GM12878 (cell line): ENCODE measurements at regions not wholly inside any gene's neighbourhood (a gene's known extent, or its start where the extent isn't known, plus 50 kb on each side); places are given as distances from the start of the nearest gene placed in this dataset.

Experiments
- ATAC-seq: fragments of 200-7000 bp; cut with Tn5 transposase; 3 replicates; pipeline ENCODE4 v1.9.1; 2020; ENCODE audit warnings: mild to moderate bottlenecking, moderate library complexity
- BruUV-seq: library from RNA; stranded (reverse); fragments of 400-500 nt; replicated peaks from 2 replicates; lab custom pipeline; 2021; lab: Mats Ljungman, UMichigan
- CTCF ChIA-PET: fragments of 300-600 bp; sonication (Branson Sonifier 250); formaldehyde crosslinking; extraction: SDS; loops from one replicate; lab custom pipeline; 2021; ENCODE audit warnings: inconsistent platforms; lab: Yijun Ruan, JAX
- POLR2A ChIA-PET: fragments of 350-600 bp; formaldehyde crosslinking; extraction: SDS; loops from one replicate; lab custom pipeline; 2021; ENCODE audit warnings: inconsistent platforms; lab: Charles Lee
- RAD21 ChIA-PET: fragments of 300-600 bp; sonication (Branson Sonifier 250); formaldehyde crosslinking; loops from one replicate; lab custom pipeline; 2023; ENCODE audit warnings: antibody characterized with exemption; ENCODE audit not compliant: unreplicated experiment; lab: Charles Lee
- SMC1A ChIA-PET: fragments of 300-600 bp; sonication (Branson Sonifier 250); formaldehyde crosslinking; loops from one replicate; lab custom pipeline; 2023; ENCODE audit not compliant: unreplicated experiment, uncharacterized antibody; lab: Charles Lee
- DNase-seq: peaks from one replicate; pipeline ENCODE4 v3.0.0-alpha.2; 2011; ENCODE audit warnings: low read depth, low spot score
- FAIRE-seq: peaks from 3 replicates; lab custom pipeline; 2011; peaks lifted over from hg19 to GRCh38; lab: Jason Lieb, UNC
- H2AFZ ChIP-seq: 2 replicates; pipeline ENCODE4 v1.6.0; 2011; ENCODE audit warnings: low read depth, low read length, control low read depth; ENCODE audit not compliant: control insufficient read depth
- H3K27ac ChIP-seq: 2 replicates; pipeline ENCODE4 v1.5.1; 2011; ENCODE audit warnings: control low read depth; ENCODE audit not compliant: control insufficient read depth, insufficient read depth
- H3K27me3 ChIP-seq, 2 experiments: replicated peaks in 1 of 2; 2 replicates each; pipeline versions ENCODE4 v1.6.0 to v1.6.1; 2011; ENCODE audit warnings: low read length in 1 of 2; ENCODE audit not compliant: control insufficient read depth in 2 of 2, insufficient read depth in 2 of 2
- H3K36me3 ChIP-seq, 2 experiments: 2 replicates each; pipeline ENCODE4 v1.5.1; 2011; ENCODE audit warnings: low read length in 1 of 2; ENCODE audit not compliant: control insufficient read depth in 2 of 2, insufficient read depth in 2 of 2
- H3K4me1 ChIP-seq: 2 replicates; pipeline ENCODE4 v1.6.1; 2011; ENCODE audit warnings: mild to moderate bottlenecking, low read length, moderate library complexity, mixed read lengths; ENCODE audit not compliant: control insufficient read depth, insufficient read depth
- H3K4me2 ChIP-seq: 2 replicates; pipeline ENCODE4 v1.6.0; 2011; ENCODE audit warnings: control low read depth; ENCODE audit not compliant: control insufficient read depth, insufficient read depth
- H3K4me3 ChIP-seq: fragments of 200-600 bp; sonication (generic); 2 replicates; pipeline ENCODE4 v1.5.1; 2016
- H3K79me2 ChIP-seq: 2 replicates; pipeline ENCODE4 v1.6.0; 2011; ENCODE audit warnings: low read length; ENCODE audit not compliant: control insufficient read depth, insufficient read depth
- H3K9ac ChIP-seq: 2 replicates; pipeline ENCODE4 v1.8.0; 2011; ENCODE audit warnings: low read length, control low read depth, mixed read lengths; ENCODE audit not compliant: control insufficient read depth, insufficient read depth
- H3K9me3 ChIP-seq: replicated peaks from 3 replicates; pipeline ENCODE4 v1.5.1; 2011; ENCODE audit warnings: mild to moderate bottlenecking, low read length; ENCODE audit not compliant: control insufficient read depth, insufficient read depth
- H4K20me1 ChIP-seq: 2 replicates; pipeline ENCODE4 v1.6.0; 2011; ENCODE audit not compliant: control insufficient read depth, insufficient read depth
- CHD1 ChIP-seq: IDR thresholded peaks from 2 replicates; pipeline ENCODE4 v1.6.1; 2012; ENCODE audit warnings: low read depth, low read length, improper control_type of control experiment
- CHD4 ChIP-seq: fragments of 200-600 bp; sonication (generic); IDR thresholded peaks from 2 replicates; pipeline ENCODE4 v1.6.1; 2016; ENCODE audit warnings: mild to moderate bottlenecking
- ESRRA ChIP-seq: IDR thresholded peaks from 2 replicates; pipeline ENCODE4 v1.6.1; 2012; ENCODE audit warnings: mild to moderate bottlenecking, low read length, improper control_type of control experiment
- FOXK2 ChIP-seq: fragments of 450-650 bp; IDR thresholded peaks from 2 replicates; pipeline ENCODE4 v1.6.1; 2017; ENCODE audit warnings: mild to moderate bottlenecking, moderate library complexity
- HCFC1 ChIP-seq: fragments of 150-350 bp; IDR thresholded peaks from 2 replicates; pipeline ENCODE4 v1.6.1; 2014; ENCODE audit warnings: low read length
- SIX5 ChIP-seq: IDR thresholded peaks from 2 replicates; pipeline ENCODE4 v1.6.1; 2011; ENCODE audit warnings: mild to moderate bottlenecking, low read depth, low read length, moderate library complexity; ENCODE audit not compliant: severe bottlenecking
- ZBED1 ChIP-seq: IDR thresholded peaks from 2 replicates; pipeline ENCODE4 v1.6.1; 2016; ENCODE audit warnings: borderline replicate concordance
- ZNF217 ChIP-seq: fragments of 450-650 bp; IDR thresholded peaks from 2 replicates; pipeline ENCODE4 v1.6.1; 2017; ENCODE audit warnings: antibody characterized with exemption, mild to moderate bottlenecking
- WGBS: methylation state at CpG from one replicate; pipeline ENCODE4 v1.1.6; 2016; ENCODE audit warnings: low lambda C conversion rate; ENCODE audit not compliant: insufficient replicate concordance, insufficient coverage; ENCODE audit errors: missing lambda C conversion rate; 5-methylcytosine and 5-hydroxymethylcytosine counted together
- in situ Hi-C: fragments of 300-500 bp; cut with MboI; formaldehyde crosslinking; loops from 9 replicates; pipeline ENCODE4 v1.14.3; 2018; ENCODE audit warnings: mixed read lengths
- intact Hi-C: fragments of 100-400 bp; cut with micrococcal nuclease; formaldehyde crosslinking; loops from one replicate; pipeline ENCODE4 v1.14.2; 2022; ENCODE audit not compliant: unreplicated experiment
- TF ChIP-seq, protein P1 (sequence below): fragments of 450-650 bp; formaldehyde crosslinking; IDR thresholded peaks from 2 replicates; pipeline ENCODE4 v1.4.0; 2020; ENCODE audit warnings: mild to moderate bottlenecking, moderate library complexity
- TF ChIP-seq, protein P2 (sequence below): IDR thresholded peaks from 2 replicates; pipeline ENCODE4 v1.6.1; 2012; ENCODE audit warnings: low read depth, low read length, improper control_type of control experiment
- TF ChIP-seq, protein P3 (sequence below): IDR thresholded peaks from 2 replicates; pipeline ENCODE4 v1.6.1; 2012; ENCODE audit warnings: low read depth, low read length, improper control_type of control experiment

DNA sequence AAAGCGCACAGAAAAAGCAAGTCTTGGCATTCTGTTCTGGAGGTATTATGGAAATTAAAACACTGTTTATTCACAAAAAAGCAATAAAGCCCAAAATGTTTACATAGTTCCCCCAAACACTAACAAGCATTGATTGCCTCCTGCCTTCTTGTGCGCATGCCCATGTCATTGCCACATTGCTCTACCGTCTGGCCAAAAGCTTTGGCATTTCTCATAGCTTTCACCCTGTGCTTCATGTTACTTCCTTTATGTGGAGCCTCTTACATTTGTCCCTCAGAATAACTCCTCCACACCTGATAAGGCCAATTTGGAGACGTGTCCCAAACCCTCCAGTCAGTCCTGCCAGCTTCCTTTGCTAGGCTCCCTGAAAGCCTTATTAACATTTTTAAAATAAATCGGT, 680.8 kb downstream of the GBE1 start:
- Histone ChIP-seq H3K9ac (no peak overlapping the region), H2AFZ (no peak overlapping the region), H3K27ac (no peak overlapping the region), H3K79me2 (no peaks in the 10 kb centered on the region), H4K20me1 (no peaks in the 10 kb centered on the region), H3K9me3 (no peaks in the 10 kb centered on the region), H3K4me3 (no peak overlapping the region), H3K4me1 (no peaks in the 10 kb centered on the region), H3K27me3 (no peaks in the 10 kb centered on the region), H3K4me2 (no peak overlapping the region), H3K36me3 (no peaks in the 10 kb centered on the region)
- 43% methylated on average over 5 of the region's 5 CpGs for WGBS
- in situ Hi-C loops (no loop called here), intact Hi-C loops (no loop called here)
- FAIRE-seq (no peak), DNase-seq (no peak), ATAC-seq (no peak)
- BruUV-seq: no TSS peak
- TF ChIP-seq, protein P1, sequence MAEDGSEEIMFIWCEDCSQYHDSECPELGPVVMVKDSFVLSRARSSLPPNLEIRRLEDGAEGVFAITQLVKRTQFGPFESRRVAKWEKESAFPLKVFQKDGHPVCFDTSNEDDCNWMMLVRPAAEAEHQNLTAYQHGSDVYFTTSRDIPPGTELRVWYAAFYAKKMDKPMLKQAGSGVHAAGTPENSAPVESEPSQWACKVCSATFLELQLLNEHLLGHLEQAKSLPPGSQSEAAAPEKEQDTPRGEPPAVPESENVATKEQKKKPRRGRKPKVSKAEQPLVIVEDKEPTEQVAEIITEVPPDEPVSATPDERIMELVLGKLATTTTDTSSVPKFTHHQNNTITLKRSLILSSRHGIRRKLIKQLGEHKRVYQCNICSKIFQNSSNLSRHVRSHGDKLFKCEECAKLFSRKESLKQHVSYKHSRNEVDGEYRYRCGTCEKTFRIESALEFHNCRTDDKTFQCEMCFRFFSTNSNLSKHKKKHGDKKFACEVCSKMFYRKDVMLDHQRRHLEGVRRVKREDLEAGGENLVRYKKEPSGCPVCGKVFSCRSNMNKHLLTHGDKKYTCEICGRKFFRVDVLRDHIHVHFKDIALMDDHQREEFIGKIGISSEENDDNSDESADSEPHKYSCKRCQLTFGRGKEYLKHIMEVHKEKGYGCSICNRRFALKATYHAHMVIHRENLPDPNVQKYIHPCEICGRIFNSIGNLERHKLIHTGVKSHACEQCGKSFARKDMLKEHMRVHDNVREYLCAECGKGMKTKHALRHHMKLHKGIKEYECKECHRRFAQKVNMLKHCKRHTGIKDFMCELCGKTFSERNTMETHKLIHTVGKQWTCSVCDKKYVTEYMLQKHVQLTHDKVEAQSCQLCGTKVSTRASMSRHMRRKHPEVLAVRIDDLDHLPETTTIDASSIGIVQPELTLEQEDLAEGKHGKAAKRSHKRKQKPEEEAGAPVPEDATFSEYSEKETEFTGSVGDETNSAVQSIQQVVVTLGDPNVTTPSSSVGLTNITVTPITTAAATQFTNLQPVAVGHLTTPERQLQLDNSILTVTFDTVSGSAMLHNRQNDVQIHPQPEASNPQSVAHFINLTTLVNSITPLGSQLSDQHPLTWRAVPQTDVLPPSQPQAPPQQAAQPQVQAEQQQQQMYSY: no peak
- TF ChIP-seq ZBED1: no peak
- TF ChIP-seq CHD1: no peak
- TF ChIP-seq, protein P2, sequence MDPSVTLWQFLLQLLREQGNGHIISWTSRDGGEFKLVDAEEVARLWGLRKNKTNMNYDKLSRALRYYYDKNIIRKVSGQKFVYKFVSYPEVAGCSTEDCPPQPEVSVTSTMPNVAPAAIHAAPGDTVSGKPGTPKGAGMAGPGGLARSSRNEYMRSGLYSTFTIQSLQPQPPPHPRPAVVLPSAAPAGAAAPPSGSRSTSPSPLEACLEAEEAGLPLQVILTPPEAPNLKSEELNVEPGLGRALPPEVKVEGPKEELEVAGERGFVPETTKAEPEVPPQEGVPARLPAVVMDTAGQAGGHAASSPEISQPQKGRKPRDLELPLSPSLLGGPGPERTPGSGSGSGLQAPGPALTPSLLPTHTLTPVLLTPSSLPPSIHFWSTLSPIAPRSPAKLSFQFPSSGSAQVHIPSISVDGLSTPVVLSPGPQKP: no peak
- no peak for TF ChIP-seq FOXK2
- TF ChIP-seq, protein P3, sequence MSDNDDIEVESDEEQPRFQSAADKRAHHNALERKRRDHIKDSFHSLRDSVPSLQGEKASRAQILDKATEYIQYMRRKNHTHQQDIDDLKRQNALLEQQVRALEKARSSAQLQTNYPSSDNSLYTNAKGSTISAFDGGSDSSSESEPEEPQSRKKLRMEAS: no peak
- TF ChIP-seq SIX5: no peak
- TF ChIP-seq HCFC1: no peak
- no peak for TF ChIP-seq ZNF217
- TF ChIP-seq CHD4: no peak
- no peak for TF ChIP-seq ESRRA
- RAD21 ChIA-PET: no interaction called here
- CTCF ChIA-PET: no interaction called here
- POLR2A ChIA-PET: no interaction called here
- SMC1A ChIA-PET: no interaction called here
